Neutrophil (primary cell): ENCODE measurements at regions not wholly inside any gene's neighbourhood (a gene's known extent, or its start where the extent isn't known, plus 50 kb on each side); places are given as distances from the start of the nearest gene placed in this dataset.

Experiments used
- H3K27ac ChIP-seq: fragments of 200-600 bp; sonication (generic); 2 replicates; pipeline ENCODE4 v1.5.1; 2016; ENCODE audit warnings: mild to moderate bottlenecking, moderate library complexity
- H3K27me3 ChIP-seq: fragments of 200-600 bp; sonication (generic); 2 replicates; pipeline ENCODE4 v1.6.0; 2016; ENCODE audit warnings: mild to moderate bottlenecking
- H3K36me3 ChIP-seq: fragments of 200-600 bp; sonication (generic); 2 replicates; pipeline ENCODE4 v1.5.1; 2017
- H3K4me1 ChIP-seq, 2 experiments: fragments of 200-600 bp in 1 of 2; sonication (generic) in 1 of 2; 1 replicate in 1 of 2; 2 replicates in 1 of 2; pipeline versions ENCODE4 v1.5.1 to v1.6.1; 2013 to 2016; ENCODE audit warnings: low read depth in 1 of 2, low read length in 1 of 2, mild to moderate bottlenecking in 1 of 2, moderate library complexity in 1 of 2; ENCODE audit not compliant: control insufficient read depth in 1 of 2, insufficient read depth in 1 of 2
- H3K4me3 ChIP-seq, 2 experiments: fragments of 200-600 bp in 1 of 2; sonication (generic) in 1 of 2; 1 replicate in 1 of 2; 2 replicates in 1 of 2; pipeline ENCODE4 v1.5.1; 2013 to 2016; ENCODE audit warnings: low read depth in 1 of 2, low read length in 1 of 2, mild to moderate bottlenecking in 1 of 2, moderate library complexity in 1 of 2
- H3K9me3 ChIP-seq: fragments of 200-600 bp; sonication (generic); 2 replicates; pipeline ENCODE4 v1.5.1; 2016
- CTCF ChIP-seq: fragments of 200-600 bp; sonication (generic); IDR thresholded peaks from 2 replicates; pipeline ENCODE4 v1.5.1; 2016; ENCODE audit warnings: antibody characterized with exemption

GRCh38 chr2:16008331-16008850 lies 68.0 kb downstream of the MYCN start:
- no peaks in the 10 kb centered on the region for H3K4me1 ChIP-seq
- H3K4me3 ChIP-seq = no peak overlapping the region
- H3K36me3 ChIP-seq = no peaks in the 10 kb centered on the region
- H3K27ac ChIP-seq = no peak overlapping the region
- H3K9me3 ChIP-seq = no peaks in the 10 kb centered on the region
- H3K27me3 ChIP-seq = peaks cover 35% of the 10 kb centered on the region
- no peak for TF ChIP-seq CTCF

GRCh38 chr2:16007167-16007934 lies 67.0 kb downstream of the MYCN start:
- Histone ChIP-seq H3K27me3 (peaks cover 25% of the 10 kb centered on the region), H3K27ac (no peak overlapping the region), H3K9me3 (no peaks in the 10 kb centered on the region), H3K36me3 (no peaks in the 10 kb centered on the region), H3K4me1 (no peaks in the 10 kb centered on the region), H3K4me3 (no peak overlapping the region)
- no peak for TF ChIP-seq CTCF

- no peak for TF ChIP-seq CTCF
- peaks cover 18% of the 10 kb centered on the region for H3K27me3 ChIP-seq
Measured at GRCh38 chr2:16006537-16007166, 66.3 kb downstream of the MYCN start.

GRCh38 chr2:16005816-16006536 lies 65.6 kb downstream of the MYCN start:
- Histone ChIP-seq H3K27me3 (peaks cover 11% of the 10 kb centered on the region), H3K36me3 (no peaks in the 10 kb centered on the region), H3K4me3 (no peak overlapping the region), H3K27ac (no peak overlapping the region), H3K4me1 (no peaks in the 10 kb centered on the region), H3K9me3 (no peaks in the 10 kb centered on the region)
- TF ChIP-seq CTCF = no peak

More at GRCh38 chr2:16006537-16007166, 66.3 kb downstream of the MYCN start:
- no peaks in the 10 kb centered on the region for H3K9me3 ChIP-seq
- no peak overlapping the region for H3K27ac ChIP-seq
- no peaks in the 10 kb centered on the region for H3K36me3 ChIP-seq
- no peak overlapping the region for H3K4me3 ChIP-seq
- no peaks in the 10 kb centered on the region for H3K4me1 ChIP-seq

GRCh38 chr2:16005389-16005788 lies 65.0 kb downstream of the MYCN start:
- no peaks in the 10 kb centered on the region for H3K9me3 ChIP-seq
- H3K36me3 ChIP-seq = no peaks in the 10 kb centered on the region
- no peaks in the 10 kb centered on the region for H3K4me1 ChIP-seq
- no peak overlapping the region for H3K4me3 ChIP-seq
- no peak for TF ChIP-seq CTCF
- peaks cover 5% of the 10 kb centered on the region for H3K27me3 ChIP-seq
- no peak overlapping the region for H3K27ac ChIP-seq
